MCF 10A (cell line): ENCODE measurements at regions not wholly inside any gene's neighbourhood (a gene's known extent, or its start where the extent isn't known, plus 50 kb on each side); places are given as distances from the start of the nearest gene placed in this dataset.
A peak's percentile ranks its signal among the peaks of the same experiment; 100 is the strongest.

Experiments
- BruUV-seq: library from RNA; stranded (reverse); fragments of 400-500 nt; replicated peaks from 2 replicates; lab custom pipeline; 2021; lab: Mats Ljungman, UMichigan
- CTCF ChIA-PET: fragments of 300-600 bp; sonication (Branson Sonifier 250); formaldehyde crosslinking; extraction: SDS; loops from one replicate; lab custom pipeline; 2021; ENCODE audit warnings: antibody characterized with exemption, inconsistent platforms; lab: Yijun Ruan, JAX
- POLR2A ChIA-PET: fragments of 300-600, 350-650 bp; sonication (Branson Sonifier 250); formaldehyde crosslinking; extraction: SDS; loops from one replicate; lab custom pipeline; 2020; ENCODE audit warnings: antibody characterized with exemption, inconsistent platforms; lab: Yijun Ruan, JAX
- DNase-seq: peaks from one replicate; pipeline ENCODE4 v3.0.0-alpha.2; 2018; ENCODE audit not compliant: unreplicated experiment
- H3K27ac Mint-ChIP-seq: one replicate; pipeline ENCODE4 v1.8.0; 2022; ENCODE audit warnings: mild to moderate bottlenecking, low read depth, mixed read lengths; ENCODE audit not compliant: unreplicated experiment
- H3K27me3 Mint-ChIP-seq: one replicate; pipeline ENCODE4 v1.8.0; 2022; ENCODE audit warnings: mixed read lengths; ENCODE audit not compliant: insufficient read depth, unreplicated experiment
- H3K36me3 Mint-ChIP-seq: one replicate; pipeline ENCODE4 v1.8.0; 2022; ENCODE audit warnings: mild to moderate bottlenecking, moderate library complexity, mixed read lengths; ENCODE audit not compliant: insufficient read depth, unreplicated experiment
- H3K4me1 Mint-ChIP-seq: one replicate; pipeline ENCODE4 v1.8.0; 2022; ENCODE audit warnings: mixed read lengths; ENCODE audit not compliant: insufficient read depth, unreplicated experiment
- H3K4me3 Mint-ChIP-seq: one replicate; pipeline ENCODE4 v1.8.0; 2022; ENCODE audit warnings: mild to moderate bottlenecking, moderate library complexity, mixed read lengths; ENCODE audit not compliant: unreplicated experiment
- H3K9me3 Mint-ChIP-seq: one replicate; pipeline ENCODE4 v1.8.0; 2022; ENCODE audit warnings: mixed read lengths; ENCODE audit not compliant: unreplicated experiment
- CTCF ChIP-seq: fragments of 200-600 bp; IDR thresholded peaks from one replicate; pipeline ENCODE4 v1.8.0; 2022; ENCODE audit warnings: antibody characterized with exemption, mild to moderate bottlenecking; ENCODE audit not compliant: unreplicated experiment
- intact Hi-C: fragments of 100-400 bp; cut with micrococcal nuclease; formaldehyde crosslinking; loops from 2 replicates; pipeline ENCODE4 v1.14.1; 2022

GRCh38 chr6:47967843-47968242, 143.2 kb downstream of the PTCHD4 start:
- Mint-ChIP-seq H3K27ac (no peak overlapping the region), H3K9me3 (no peaks in the 10 kb centered on the region), H3K27me3 (no peaks in the 10 kb centered on the region), H3K4me1 (peaks cover 7% of the 10 kb centered on the region), H3K4me3 (no peak overlapping the region), H3K36me3 (peaks cover 6% of the 10 kb centered on the region)
- no peak for TF ChIP-seq CTCF
- POLR2A ChIA-PET: no interaction called here
- CTCF ChIA-PET: no interaction called here
- no TSS peak for BruUV-seq
- intact Hi-C loops: no loop called here
- peak; percentile 20 for DNase-seq

GRCh38 chr6:47964969-47965368, 146.0 kb downstream of the PTCHD4 start:
- ChIA-PET POLR2A (no interaction called here), CTCF (no interaction called here)
- no peak for DNase-seq
- peaks cover 4% of the 10 kb centered on the region for H3K36me3 Mint-ChIP-seq
- intact Hi-C loops: no loop called here
- no peak overlapping the region for H3K4me3 Mint-ChIP-seq
- H3K4me1 Mint-ChIP-seq: peaks cover 7% of the 10 kb centered on the region
- TF ChIP-seq CTCF: no peak
- H3K9me3 Mint-ChIP-seq: no peaks in the 10 kb centered on the region
- no peaks in the 10 kb centered on the region for H3K27me3 Mint-ChIP-seq
- no peak overlapping the region for H3K27ac Mint-ChIP-seq
- BruUV-seq: no TSS peak

- H3K9me3 Mint-ChIP-seq: no peaks in the 10 kb centered on the region
- intact Hi-C loops: no loop called here
- POLR2A ChIA-PET: no interaction called here
- CTCF ChIA-PET: no interaction called here
- TF ChIP-seq CTCF: no peak
- H3K27me3 Mint-ChIP-seq: no peaks in the 10 kb centered on the region
- no peak for DNase-seq
- H3K4me3 Mint-ChIP-seq: no peak overlapping the region
- H3K4me1 Mint-ChIP-seq: no peaks in the 10 kb centered on the region
- BruUV-seq: no TSS peak
- H3K36me3 Mint-ChIP-seq: no peaks in the 10 kb centered on the region
- no peak overlapping the region for H3K27ac Mint-ChIP-seq
These were observed 158.4 kb downstream of the PTCHD4 start for GRCh38 chr6:47952640-47953039.

- TF ChIP-seq CTCF: no peak
- ChIA-PET CTCF (no interaction called here), POLR2A (no interaction called here)
- Mint-ChIP-seq H3K4me3 (no peak overlapping the region), H3K27ac (no peak overlapping the region), H3K36me3 (no peaks in the 10 kb centered on the region), H3K9me3 (no peaks in the 10 kb centered on the region), H3K4me1 (no peaks in the 10 kb centered on the region), H3K27me3 (no peaks in the 10 kb centered on the region)
- no peak for DNase-seq
- no TSS peak for BruUV-seq
- intact Hi-C loops: no loop called here
These were observed 163.0 kb downstream of the OPN5 start for GRCh38 chr6:47944846-47945245.
